Superior temporal gyrus (tissue), 1 donor: ENCODE measurements at regions not wholly inside any gene's neighbourhood (a gene's known extent, or its start where the extent isn't known, plus 50 kb on each side); places are given as distances from the start of the nearest gene placed in this dataset.

Experiments used
- DNase-seq: peaks from one replicate; pipeline ENCODE4 v3.0.0-alpha.2; 2016; ENCODE audit errors: extremely low spot score

- no peak for DNase-seq
Observed at GRCh38 chr11:80086496-80087055, 645.7 kb upstream of the TENM4 start.

GRCh38 chr11:80085563-80085962 lies 644.7 kb upstream of the TENM4 start:
- peak; percentile 54 for DNase-seq

GRCh38 chr11:80084608-80085007 lies 643.8 kb upstream of the TENM4 start:
- no peak for DNase-seq

- no peak for DNase-seq
Observed at GRCh38 chr11:80083531-80083951, 642.7 kb upstream of the TENM4 start.

- DNase-seq: no peak
Observed at GRCh38 chr11:80082406-80082805, 641.6 kb upstream of the TENM4 start.

DNA sequence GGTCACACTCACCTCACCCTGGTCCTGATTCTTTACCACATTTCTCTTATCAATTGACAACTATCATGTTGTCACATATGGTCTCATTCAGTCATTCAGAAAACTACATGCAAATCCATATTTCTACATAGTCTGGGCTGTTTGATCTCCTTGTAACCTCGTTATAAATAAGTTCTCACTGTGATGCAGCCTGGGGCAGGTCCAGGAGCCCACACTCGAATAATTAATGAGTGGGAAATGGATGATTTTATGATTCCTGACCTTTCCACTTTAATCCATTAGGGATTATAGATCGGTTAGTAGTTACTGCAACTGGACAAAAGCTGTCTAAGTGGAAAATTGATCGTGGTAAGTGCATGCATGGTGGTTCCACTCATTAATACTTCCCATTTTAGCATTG lies 636.3 kb upstream of the TENM4 start:
- DNase-seq: no peak

GRCh38 chr11:80074837-80075236 lies 634.0 kb upstream of the TENM4 start:
- DNase-seq: no peak

- no peak for DNase-seq
Observed at GRCh38 chr11:80066291-80066690, 625.5 kb upstream of the TENM4 start.

- DNase-seq: no peak
Observed at GRCh38 chr11:80065086-80065485, 624.3 kb upstream of the TENM4 start.

GRCh38 chr11:80061056-80061455 lies 620.2 kb upstream of the TENM4 start:
- no peak for DNase-seq

GRCh38 chr11:80054582-80055165 lies 613.8 kb upstream of the TENM4 start:
- no peak for DNase-seq

GRCh38 chr11:80048513-80048912 lies 607.7 kb upstream of the TENM4 start:
- DNase-seq: no peak

DNA sequence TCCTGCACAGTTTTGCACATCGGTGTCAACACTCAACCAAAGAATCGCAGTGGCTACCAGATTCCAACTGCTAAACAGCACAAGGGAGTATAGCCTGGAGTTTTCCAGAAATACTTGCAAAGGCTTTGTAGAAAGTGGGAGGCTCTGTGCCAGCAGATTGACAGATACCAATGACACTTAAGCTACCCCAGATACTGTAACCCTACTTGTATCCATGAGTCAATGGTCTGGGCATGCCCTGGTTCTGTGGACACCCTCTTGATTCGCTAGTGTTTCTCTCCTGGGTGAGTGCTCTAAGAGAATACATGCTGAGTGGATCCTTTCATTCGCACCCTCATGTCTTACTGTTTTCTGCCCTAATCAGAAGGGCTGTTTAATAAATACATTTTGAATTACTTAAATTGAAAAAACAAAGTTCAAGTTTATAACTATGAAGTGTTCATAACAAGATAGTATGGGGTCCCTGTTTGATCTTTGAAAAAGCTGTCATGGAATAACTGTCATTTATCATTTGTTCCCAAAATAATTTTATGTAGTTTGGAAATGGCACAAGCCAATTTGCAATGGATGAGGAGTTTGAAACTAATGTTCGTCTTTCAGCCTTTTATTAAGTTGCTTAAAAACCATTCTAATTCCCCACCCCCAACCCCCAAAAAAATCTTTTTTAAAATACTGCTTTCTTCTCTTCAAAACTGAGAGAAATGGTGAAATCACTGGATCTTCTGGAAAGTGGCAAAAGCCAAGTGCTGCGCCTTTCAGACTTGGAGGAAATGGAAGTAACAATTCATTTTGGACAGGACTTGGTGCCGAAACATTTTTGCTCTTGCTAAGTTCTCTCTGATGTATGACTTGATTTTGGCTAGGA lies 600.5 kb upstream of the TENM4 start:
- DNase-seq: no peak

DNA sequence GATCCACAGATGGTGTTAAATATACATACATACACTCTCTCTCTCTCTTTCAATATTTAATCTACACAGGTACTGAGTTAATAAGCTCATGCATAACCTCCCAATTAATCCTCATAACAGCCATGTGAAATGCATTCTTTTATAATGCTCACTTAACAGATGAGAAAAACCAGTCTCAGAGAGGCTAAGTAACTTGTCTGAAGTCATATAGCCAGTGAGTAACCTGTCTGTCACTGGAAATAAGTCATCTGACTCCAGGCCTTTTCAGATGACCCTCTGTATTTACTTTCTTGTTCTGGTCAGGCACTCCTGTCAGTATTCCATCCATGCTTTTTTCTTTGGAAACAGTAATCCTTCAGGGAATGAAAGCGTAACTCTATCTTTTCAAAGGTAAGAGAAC lies 594.0 kb upstream of the TENM4 start:
- DNase-seq: no peak

DNA sequence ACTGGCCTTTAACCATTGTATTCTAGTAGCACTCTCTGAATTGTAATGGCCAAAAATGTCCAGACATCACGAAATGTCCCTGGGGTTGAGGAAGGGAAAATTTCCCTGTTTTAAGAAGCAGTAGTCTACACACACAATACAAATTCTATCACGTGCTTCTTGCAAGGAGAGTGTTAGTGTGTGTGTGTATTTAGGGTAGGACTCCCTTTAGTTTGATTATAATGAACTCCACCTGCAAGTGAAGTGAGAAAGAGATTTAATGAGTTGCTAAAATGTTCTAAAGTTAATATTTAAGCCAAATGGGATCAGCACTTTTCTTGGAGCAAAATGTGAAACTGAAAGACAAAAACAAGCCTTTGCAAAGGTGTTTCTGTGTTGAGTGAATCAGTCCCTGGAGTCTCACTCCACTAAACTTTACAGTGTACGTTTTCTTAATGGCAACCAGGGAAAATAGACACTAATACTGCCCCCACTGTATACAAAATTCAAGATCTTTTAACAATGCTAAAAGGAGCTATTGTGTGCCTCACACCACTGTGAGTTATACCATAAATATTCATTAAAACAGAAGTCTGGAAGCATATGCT lies 590.3 kb upstream of the TENM4 start:
- DNase-seq: no peak

- DNase-seq: no peak
Observed at GRCh38 chr11:80028998-80029397, 588.2 kb upstream of the TENM4 start.

GRCh38 chr11:80024119-80024518 lies 583.3 kb upstream of the TENM4 start:
- no peak for DNase-seq

- no peak for DNase-seq
Observed at GRCh38 chr11:80023386-80023785, 582.6 kb upstream of the TENM4 start.

DNA sequence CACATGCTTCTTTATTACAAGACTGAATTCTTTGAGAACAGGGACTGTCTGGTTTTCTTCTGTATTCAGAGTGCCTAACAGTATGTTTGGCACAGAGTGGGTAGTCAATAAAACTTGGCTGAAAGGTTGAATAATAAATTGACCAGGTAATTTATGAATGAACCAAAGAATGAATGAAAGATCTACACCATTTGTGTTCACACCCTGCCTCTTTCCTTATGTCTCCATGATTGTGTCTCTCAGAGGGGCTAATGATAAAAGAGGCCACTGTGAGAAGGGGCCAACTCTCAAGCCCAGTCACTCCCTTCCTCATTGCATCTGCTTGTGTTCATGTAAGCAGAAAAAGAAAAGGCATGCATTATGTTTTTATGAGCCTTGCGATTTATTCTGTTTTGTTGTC lies 569.7 kb upstream of the TENM4 start:
- no peak for DNase-seq

- no peak for DNase-seq
Observed at GRCh38 chr11:80009081-80009480, 568.3 kb upstream of the TENM4 start.

DNA sequence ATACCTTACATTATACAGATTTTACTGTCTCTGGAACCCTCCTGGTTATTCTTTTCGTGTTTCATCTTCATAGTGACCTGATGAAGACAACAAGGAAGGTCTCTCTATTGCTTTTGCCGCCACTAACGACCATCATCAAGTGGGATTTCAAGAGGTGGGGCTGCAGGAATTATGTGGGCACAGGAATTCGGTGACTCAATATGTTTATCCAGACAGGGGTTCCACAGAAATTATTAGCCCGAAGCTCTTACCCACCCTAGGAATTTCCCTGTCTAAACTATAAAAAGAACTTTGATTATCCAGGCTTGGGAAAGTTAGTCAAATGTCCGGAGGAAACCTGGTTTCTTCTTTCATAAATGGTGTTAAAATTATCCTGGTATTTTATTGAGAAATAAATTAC lies 566.8 kb upstream of the TENM4 start:
- no peak for DNase-seq

DNA sequence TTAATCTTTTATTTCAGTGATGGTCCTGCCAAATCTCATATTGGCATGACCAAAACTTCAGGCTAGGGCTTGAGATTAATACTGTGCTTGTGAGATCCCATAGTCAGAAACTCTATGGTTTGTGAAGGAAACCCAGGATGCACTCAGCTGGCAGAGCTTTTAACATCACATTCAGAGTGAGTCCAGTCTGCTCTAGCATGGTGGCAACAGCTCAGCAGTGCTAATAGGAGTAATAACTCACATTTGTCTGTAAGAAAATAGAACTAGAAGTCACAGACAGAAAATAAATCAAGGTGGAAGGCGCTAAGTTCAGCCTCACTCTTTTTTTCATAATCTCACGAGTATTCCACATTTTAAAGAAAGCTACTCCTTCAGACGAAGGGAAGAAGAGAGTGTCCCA lies 549.3 kb upstream of the TENM4 start:
- no peak for DNase-seq

- DNase-seq: no peak
Observed at GRCh38 chr11:79982185-79982584, 541.4 kb upstream of the TENM4 start.
